Breast epithelium (tissue), 3 donors: ENCODE measurements at regions not wholly inside any gene's neighbourhood (a gene's known extent, or its start where the extent isn't known, plus 50 kb on each side); places are given as distances from the start of the nearest gene placed in this dataset.

ENCODE experiments used
- POLR2A ChIP-seq: fragments of 450-650 bp; IDR thresholded peaks from one replicate; pipeline ENCODE4 v1.6.1; 2016; ENCODE audit warnings: antibody characterized with exemption, mild to moderate bottlenecking, moderate library complexity
- TF ChIP-seq, protein P1 (sequence below), 3 donors: fragments of 450-650 bp; IDR thresholded peaks; one replicate each; pipeline ENCODE4 v1.5.1; 2016 to 2017; ENCODE audit warnings: antibody characterized with exemption in 3 of 3, mild to moderate bottlenecking in 3 of 3, moderate library complexity in 3 of 3

GRCh38 chr3:110133971-110134370, 796.6 kb upstream of the DPPA4 start:
- TF ChIP-seq, protein P1, sequence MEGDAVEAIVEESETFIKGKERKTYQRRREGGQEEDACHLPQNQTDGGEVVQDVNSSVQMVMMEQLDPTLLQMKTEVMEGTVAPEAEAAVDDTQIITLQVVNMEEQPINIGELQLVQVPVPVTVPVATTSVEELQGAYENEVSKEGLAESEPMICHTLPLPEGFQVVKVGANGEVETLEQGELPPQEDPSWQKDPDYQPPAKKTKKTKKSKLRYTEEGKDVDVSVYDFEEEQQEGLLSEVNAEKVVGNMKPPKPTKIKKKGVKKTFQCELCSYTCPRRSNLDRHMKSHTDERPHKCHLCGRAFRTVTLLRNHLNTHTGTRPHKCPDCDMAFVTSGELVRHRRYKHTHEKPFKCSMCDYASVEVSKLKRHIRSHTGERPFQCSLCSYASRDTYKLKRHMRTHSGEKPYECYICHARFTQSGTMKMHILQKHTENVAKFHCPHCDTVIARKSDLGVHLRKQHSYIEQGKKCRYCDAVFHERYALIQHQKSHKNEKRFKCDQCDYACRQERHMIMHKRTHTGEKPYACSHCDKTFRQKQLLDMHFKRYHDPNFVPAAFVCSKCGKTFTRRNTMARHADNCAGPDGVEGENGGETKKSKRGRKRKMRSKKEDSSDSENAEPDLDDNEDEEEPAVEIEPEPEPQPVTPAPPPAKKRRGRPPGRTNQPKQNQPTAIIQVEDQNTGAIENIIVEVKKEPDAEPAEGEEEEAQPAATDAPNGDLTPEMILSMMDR (IDR thresholded peaks at IDR 0.05): no peak
- no peak for TF ChIP-seq POLR2A
